Neuronal stem cell (in vitro differentiated cells): ENCODE measurements at regions not wholly inside any gene's neighbourhood (a gene's known extent, or its start where the extent isn't known, plus 50 kb on each side); places are given as distances from the start of the nearest gene placed in this dataset.
A peak's percentile ranks its signal among the peaks of the same experiment; 100 is the strongest.

Experiments used
- DNase-seq: peaks from one replicate; pipeline ENCODE4 v3.0.0-alpha.2; 2013; ENCODE audit warnings: low spot score
- H2AFZ ChIP-seq: one replicate; pipeline ENCODE4 v1.6.1; 2013; ENCODE audit warnings: mild to moderate bottlenecking, low read length, inconsistent platforms
- H2AK5ac ChIP-seq: 2 replicates; pipeline ENCODE4 v1.6.1; 2013; ENCODE audit warnings: low read depth, mild to moderate bottlenecking, inconsistent platforms, low read length, moderate library complexity, mixed read lengths
- H2BK120ac ChIP-seq: 2 replicates; pipeline ENCODE4 v1.6.1; 2013; ENCODE audit warnings: low read depth, mild to moderate bottlenecking, inconsistent platforms, low read length, moderate library complexity, mixed read lengths
- H2BK12ac ChIP-seq: one replicate; pipeline ENCODE4 v1.6.1; 2013; ENCODE audit warnings: low read length, inconsistent platforms
- H2BK15ac ChIP-seq: 2 replicates; pipeline ENCODE4 v1.6.1; 2013; ENCODE audit warnings: mild to moderate bottlenecking, low read length, inconsistent platforms, mixed read lengths
- H2BK5ac ChIP-seq: one replicate; pipeline ENCODE4 v1.6.1; 2013; ENCODE audit warnings: inconsistent platforms, mild to moderate bottlenecking, low read length, moderate library complexity
- H3K14ac ChIP-seq: one replicate; pipeline ENCODE4 v1.6.1; 2013; ENCODE audit warnings: low read length, inconsistent platforms
- H3K18ac ChIP-seq: 2 replicates; pipeline ENCODE4 v1.6.1; 2013; ENCODE audit warnings: low read length, inconsistent platforms
- H3K23ac ChIP-seq: 2 replicates; pipeline ENCODE4 v1.6.1; 2013; ENCODE audit warnings: low read depth, mild to moderate bottlenecking, mixed read lengths, low read length, inconsistent platforms; ENCODE audit not compliant: poor library complexity
- H3K27ac ChIP-seq: replicated peaks from 3 replicates; pipeline ENCODE4 v1.5.1; 2013; ENCODE audit warnings: low read length, inconsistent platforms
- H3K27me3 ChIP-seq, 3 experiments: 2 replicates each; pipeline ENCODE4 v1.6.1; 2013; ENCODE audit warnings: low read length in 3 of 3, mild to moderate bottlenecking in 2 of 3, inconsistent platforms in 1 of 3, low read depth in 1 of 3, mixed read lengths in 1 of 3, moderate library complexity in 1 of 3; ENCODE audit not compliant: control insufficient read depth in 3 of 3, insufficient read depth in 3 of 3
- H3K36me3 ChIP-seq, 2 donors: replicated peaks in 1 of 2; 2 replicates each; pipeline ENCODE4 v1.6.1; 2013; ENCODE audit warnings: low read length in 2 of 2; ENCODE audit not compliant: control insufficient read depth in 2 of 2, insufficient read depth in 2 of 2
- H3K4ac ChIP-seq: 2 replicates; pipeline ENCODE4 v1.6.1; 2013; ENCODE audit warnings: inconsistent platforms, mild to moderate bottlenecking, low read length, moderate library complexity
- H3K4me1 ChIP-seq, 2 donors: 1 replicate in 1 of 2; 2 replicates in 1 of 2; pipeline ENCODE4 v1.6.1; 2013; ENCODE audit warnings: low read length in 2 of 2, low read depth in 1 of 2; ENCODE audit not compliant: control insufficient read depth in 2 of 2, insufficient read depth in 1 of 2
- H3K4me2 ChIP-seq: one replicate; pipeline ENCODE4 v1.6.1; 2013; ENCODE audit warnings: mild to moderate bottlenecking, low read length, inconsistent platforms; ENCODE audit not compliant: insufficient read depth, poor library complexity, severe bottlenecking
- H3K4me3 ChIP-seq, 2 donors: 2 replicates each; pipeline ENCODE4 v1.5.1; 2013; ENCODE audit warnings: low read length in 2 of 2, mild to moderate bottlenecking in 2 of 2, inconsistent platforms in 1 of 2, moderate library complexity in 1 of 2
- H3K79me1 ChIP-seq: one replicate; pipeline ENCODE4 v1.6.1; 2013; ENCODE audit warnings: low read depth, mild to moderate bottlenecking, inconsistent platforms, low read length, moderate library complexity
- H3K9ac ChIP-seq: one replicate; pipeline ENCODE4 v1.6.1; 2013; ENCODE audit warnings: mild to moderate bottlenecking, low read depth, low read length, inconsistent platforms; ENCODE audit not compliant: poor library complexity
- H3K9me3 ChIP-seq, 2 donors: replicated peaks in 1 of 2; 2 replicates each; pipeline versions ENCODE3 to v1.6.1; 2013; ENCODE audit warnings: low read length in 2 of 2, mild to moderate bottlenecking in 2 of 2, inconsistent platforms in 1 of 2, low read depth in 1 of 2, mixed read lengths in 1 of 2, moderate library complexity in 1 of 2; ENCODE audit not compliant: control insufficient read depth in 2 of 2, insufficient read depth in 1 of 2
- H4K8ac ChIP-seq: one replicate; pipeline ENCODE4 v1.6.1; 2013; ENCODE audit warnings: low read depth, mild to moderate bottlenecking, inconsistent platforms, low read length, moderate library complexity
- H4K91ac ChIP-seq: one replicate; pipeline ENCODE4 v1.6.1; 2013; ENCODE audit warnings: low read length, low read depth, mild to moderate bottlenecking, inconsistent platforms; ENCODE audit not compliant: poor library complexity
- WGBS, 2 donors: extraction: QIAGEN DNeasy Blood & Tissue Kit; methylation state at CpG; one replicate each; pipeline ENCODE4 v1.1.7; 2013; ENCODE audit warnings: missing lambda C conversion rate in 2 of 2, mixed read lengths in 1 of 2; ENCODE audit not compliant: insufficient read length in 2 of 2, insufficient replicate concordance in 1 of 2; ENCODE audit errors: extremely low coverage in 2 of 2; 5-methylcytosine and 5-hydroxymethylcytosine counted together

GRCh38 chrX:16305187-16305586 is 137.9 kb downstream of the MAGEB17 start:
- Histone ChIP-seq H3K79me1 (no peaks in the 10 kb centered on the region), H2BK12ac (no peak overlapping the region), H2BK5ac (no peak overlapping the region), H2AK5ac (no peak overlapping the region), H3K9ac (no peak overlapping the region), H2BK120ac (no peak overlapping the region), H3K23ac (no peak overlapping the region), H3K4me2 (no peak overlapping the region), H3K4me3 (no peak overlapping the region), H2AFZ (no peak overlapping the region), H4K91ac (no peak overlapping the region), H3K36me3 (no peaks in the 10 kb centered on the region), H3K18ac (no peak overlapping the region), H3K14ac (no peak overlapping the region), H3K27me3 (peaks cover 0 to 3% (median 0%) of the 10 kb centered on the region in 3 experiments), H3K9me3 (no peaks in the 10 kb centered on the region), H3K4ac (no peak overlapping the region), H3K4me1 (peaks cover 0 to 4% of the 10 kb centered on the region in 2 donors), H2BK15ac (no peak overlapping the region), H3K27ac (no peak overlapping the region), H4K8ac (no peak overlapping the region)
- no peak for DNase-seq
- WGBS, 2 donors, result 100% methylated on average over 1 of the region's 2 CpGs; no CpG with 5 or more reads in 1 of the 2 donors

- H2BK5ac ChIP-seq, result no peak overlapping the region
- H3K27ac ChIP-seq, result no peak overlapping the region
- peaks cover 0 to 4% of the 10 kb centered on the region in 2 donors for H3K4me1 ChIP-seq
- no peak overlapping the region for H3K4me2 ChIP-seq
- H2BK12ac ChIP-seq, result no peak overlapping the region
- H3K18ac ChIP-seq, result no peak overlapping the region
- H3K36me3 ChIP-seq, result no peaks in the 10 kb centered on the region
- no peak for DNase-seq
- H3K27me3 ChIP-seq, result no peaks in the 10 kb centered on the region
- no peaks in the 10 kb centered on the region for H3K9me3 ChIP-seq
- H2BK120ac ChIP-seq, result no peak overlapping the region
- H4K8ac ChIP-seq, result no peak overlapping the region
- H3K4ac ChIP-seq, result no peak overlapping the region
- no peak overlapping the region for H3K23ac ChIP-seq
- no peak overlapping the region for H3K4me3 ChIP-seq
- no peak overlapping the region for H3K9ac ChIP-seq
- H2AK5ac ChIP-seq, result no peak overlapping the region
- no peak overlapping the region for H3K14ac ChIP-seq
- H3K79me1 ChIP-seq, result no peaks in the 10 kb centered on the region
- H2AFZ ChIP-seq, result no peak overlapping the region
- no peak overlapping the region for H2BK15ac ChIP-seq
- H4K91ac ChIP-seq, result no peak overlapping the region
- WGBS, 2 donors, result no CpG with 5 or more reads among the region's 2 CpGs
Measured at GRCh38 chrX:16307950-16308349, 140.7 kb downstream of the MAGEB17 start.

- no peak overlapping the region for H3K14ac ChIP-seq
- no peak overlapping the region for H2BK5ac ChIP-seq
- no peak overlapping the region for H3K23ac ChIP-seq
- H2BK120ac ChIP-seq, result no peak overlapping the region
- no peak overlapping the region for H3K9ac ChIP-seq
- H2AK5ac ChIP-seq, result no peak overlapping the region
- DNase-seq, result no peak
- peaks cover 0 to 4% of the 10 kb centered on the region in 2 donors for H3K4me1 ChIP-seq
- no CpG with 5 or more reads among the region's 4 CpGs for WGBS, 2 donors
- H3K18ac ChIP-seq, result no peak overlapping the region
- H2AFZ ChIP-seq, result peak overlapping the region; percentile 27
- H3K79me1 ChIP-seq, result no peaks in the 10 kb centered on the region
- H3K9me3 ChIP-seq, result no peaks in the 10 kb centered on the region
- H3K36me3 ChIP-seq, result no peaks in the 10 kb centered on the region
- no peak overlapping the region for H4K91ac ChIP-seq
- H2BK12ac ChIP-seq, result no peak overlapping the region
- H3K4me3 ChIP-seq, result no peak overlapping the region
- H3K4me2 ChIP-seq, result no peak overlapping the region
- no peaks in the 10 kb centered on the region for H3K27me3 ChIP-seq
- no peak overlapping the region for H4K8ac ChIP-seq
- H2BK15ac ChIP-seq, result no peak overlapping the region
- H3K4ac ChIP-seq, result no peak overlapping the region
- H3K27ac ChIP-seq, result no peak overlapping the region
Measured at GRCh38 chrX:16308773-16309172, 141.5 kb downstream of the MAGEB17 start.

GRCh38 chrX:16310326-16310725 is 143.0 kb downstream of the MAGEB17 start:
- Histone ChIP-seq H3K27me3 (no peaks in the 10 kb centered on the region), H3K23ac (no peak overlapping the region), H3K9me3 (no peaks in the 10 kb centered on the region), H3K4me1 (peaks cover 0 to 4% of the 10 kb centered on the region in 2 donors), H3K79me1 (no peaks in the 10 kb centered on the region), H3K9ac (no peak overlapping the region), H3K4ac (no peak overlapping the region), H3K27ac (no peak overlapping the region), H2AK5ac (no peak overlapping the region), H2BK12ac (no peak overlapping the region), H3K14ac (no peak overlapping the region), H3K4me2 (no peak overlapping the region), H2AFZ (no peak overlapping the region), H3K4me3 (no peak overlapping the region), H2BK5ac (no peak overlapping the region), H2BK15ac (no peak overlapping the region), H2BK120ac (no peak overlapping the region), H3K36me3 (no peaks in the 10 kb centered on the region), H4K8ac (no peak overlapping the region), H3K18ac (no peak overlapping the region), H4K91ac (no peak overlapping the region)
- no peak for DNase-seq
- WGBS, 2 donors, result no CpG with 5 or more reads among the region's 1 CpG
